ENCODE measurements at regions not wholly inside any gene's neighbourhood (a gene's known extent, or its start where the extent isn't known, plus 50 kb on each side); places are given as distances from the start of the nearest gene placed in this dataset.

- no peak overlapping the region for H2AFZ ChIP-seq (ENCODE audit: low read depth, low read length)
- no peak for FAIRE-seq
- H3K4me1 Mint-ChIP-seq (ENCODE audit: low read depth, unreplicated experiment): no peaks in the 10 kb centered on the region
- no peak overlapping the region for H3K27ac ChIP-seq (ENCODE audit: low read depth, low read length)
- H3K36me3 Mint-ChIP-seq (ENCODE audit: low read depth, unreplicated experiment): no peaks in the 10 kb centered on the region
- H3K9me3 Mint-ChIP-seq (ENCODE audit: unreplicated experiment): peaks cover 2% of the 10 kb centered on the region
- no peak for DNase-seq (ENCODE audit: low read depth)
- no peak overlapping the region for H3K4me3 Mint-ChIP-seq (ENCODE audit: unreplicated experiment)
- no peaks in the 10 kb centered on the region for H3K36me3 ChIP-seq (ENCODE audit: insufficient read depth, low read length)
- H3K4me1 ChIP-seq (ENCODE audit: insufficient read depth, low read length): no peaks in the 10 kb centered on the region
- H3K27ac Mint-ChIP-seq (ENCODE audit: unreplicated experiment): no peak overlapping the region
- H4K20me1 ChIP-seq (ENCODE audit: insufficient read depth, low read length): no peaks in the 10 kb centered on the region
- H3K27me3 ChIP-seq (ENCODE audit: insufficient read depth, low read length): no peaks in the 10 kb centered on the region
- no peaks in the 10 kb centered on the region for H3K9me3 ChIP-seq (ENCODE audit: insufficient read depth, low read depth, low read length)
- no peak overlapping the region for H3K9ac ChIP-seq (ENCODE audit: low read length)
- no peaks in the 10 kb centered on the region for H3K27me3 Mint-ChIP-seq (ENCODE audit: low read depth, unreplicated experiment)
- TF ChIP-seq EZH2 (IDR thresholded peaks at IDR 0.05; ENCODE audit: insufficient read depth, low read length) (no peak), CTCF (IDR thresholded peaks at IDR 0.05; ENCODE audit: insufficient read depth, low read depth, low read length) (no peak)
- H3K79me2 ChIP-seq (ENCODE audit: insufficient read depth, low read length): no peaks in the 10 kb centered on the region
- H3K4me3 ChIP-seq (ENCODE audit: insufficient read depth, low read depth, low read length): no peak overlapping the region
- no peak overlapping the region for H3K4me2 ChIP-seq (ENCODE audit: low read length)
Measured at GRCh38 chr7:94778711-94779459, 123.0 kb upstream of the SGCE start.

GRCh38 chr7:94779861-94780260 is 123.9 kb upstream of the SGCE start:
- H2AFZ ChIP-seq (ENCODE audit: low read depth, low read length): no peak overlapping the region
- H3K4me3 ChIP-seq (ENCODE audit: insufficient read depth, low read depth, low read length): no peak overlapping the region
- Mint-ChIP-seq H3K27me3 (ENCODE audit: low read depth, unreplicated experiment) (no peaks in the 10 kb centered on the region), H3K4me3 (ENCODE audit: unreplicated experiment) (no peak overlapping the region), H3K36me3 (ENCODE audit: low read depth, unreplicated experiment) (no peaks in the 10 kb centered on the region), H3K9me3 (ENCODE audit: unreplicated experiment) (peaks cover 2% of the 10 kb centered on the region), H3K27ac (ENCODE audit: unreplicated experiment) (no peak overlapping the region), H3K4me1 (ENCODE audit: low read depth, unreplicated experiment) (no peaks in the 10 kb centered on the region)
- no peaks in the 10 kb centered on the region for H3K4me1 ChIP-seq (ENCODE audit: insufficient read depth, low read length)
- TF ChIP-seq EZH2 (IDR thresholded peaks at IDR 0.05; ENCODE audit: insufficient read depth, low read length) (no peak), CTCF (IDR thresholded peaks at IDR 0.05; ENCODE audit: insufficient read depth, low read depth, low read length) (no peak)
- DNase-seq (ENCODE audit: low read depth) (no peak), FAIRE-seq (no peak)
- H3K9me3 ChIP-seq (ENCODE audit: insufficient read depth, low read depth, low read length): no peaks in the 10 kb centered on the region
- H3K27me3 ChIP-seq (ENCODE audit: insufficient read depth, low read length): no peaks in the 10 kb centered on the region
- H3K36me3 ChIP-seq (ENCODE audit: insufficient read depth, low read length): no peaks in the 10 kb centered on the region
- H3K4me2 ChIP-seq (ENCODE audit: low read length): no peak overlapping the region
- H3K9ac ChIP-seq (ENCODE audit: low read length): no peak overlapping the region
- H3K79me2 ChIP-seq (ENCODE audit: insufficient read depth, low read length): no peaks in the 10 kb centered on the region
- no peaks in the 10 kb centered on the region for H4K20me1 ChIP-seq (ENCODE audit: insufficient read depth, low read length)
- H3K27ac ChIP-seq (ENCODE audit: low read depth, low read length): no peak overlapping the region

GRCh38 chr7:94781236-94781635 is 125.3 kb upstream of the SGCE start:
- H3K4me1 Mint-ChIP-seq (ENCODE audit: low read depth, unreplicated experiment): no peaks in the 10 kb centered on the region
- no peaks in the 10 kb centered on the region for H3K36me3 Mint-ChIP-seq (ENCODE audit: low read depth, unreplicated experiment)
- DNase-seq (ENCODE audit: low read depth) (no peak), FAIRE-seq (no peak)
- Histone ChIP-seq H3K36me3 (ENCODE audit: insufficient read depth, low read length) (no peaks in the 10 kb centered on the region), H3K9ac (ENCODE audit: low read length) (no peak overlapping the region), H3K27ac (ENCODE audit: low read depth, low read length) (no peak overlapping the region), H3K4me3 (ENCODE audit: insufficient read depth, low read depth, low read length) (no peak overlapping the region), H3K27me3 (ENCODE audit: insufficient read depth, low read length) (no peaks in the 10 kb centered on the region), H4K20me1 (ENCODE audit: insufficient read depth, low read length) (no peaks in the 10 kb centered on the region), H3K9me3 (ENCODE audit: insufficient read depth, low read depth, low read length) (no peaks in the 10 kb centered on the region), H3K79me2 (ENCODE audit: insufficient read depth, low read length) (no peaks in the 10 kb centered on the region), H2AFZ (ENCODE audit: low read depth, low read length) (no peak overlapping the region), H3K4me2 (ENCODE audit: low read length) (no peak overlapping the region), H3K4me1 (ENCODE audit: insufficient read depth, low read length) (no peaks in the 10 kb centered on the region)
- H3K27ac Mint-ChIP-seq (ENCODE audit: unreplicated experiment): no peak overlapping the region
- H3K4me3 Mint-ChIP-seq (ENCODE audit: unreplicated experiment): no peak overlapping the region
- H3K9me3 Mint-ChIP-seq (ENCODE audit: unreplicated experiment): peaks cover 2% of the 10 kb centered on the region
- H3K27me3 Mint-ChIP-seq (ENCODE audit: low read depth, unreplicated experiment): no peaks in the 10 kb centered on the region
- TF ChIP-seq EZH2 (IDR thresholded peaks at IDR 0.05; ENCODE audit: insufficient read depth, low read length) (no peak), CTCF (IDR thresholded peaks at IDR 0.05; ENCODE audit: insufficient read depth, low read depth, low read length) (no peak)

Data from astrocyte (in vitro differentiated cells and primary cell).